GM21360 (cell line): ENCODE measurements at regions not wholly inside any gene's neighbourhood (a gene's known extent, or its start where the extent isn't known, plus 50 kb on each side); places are given as distances from the start of the nearest gene placed in this dataset.

ENCODE experiments used
- ATAC-seq: cut with Tn5 transposase; IDR thresholded peaks from one replicate; pipeline ENCODE4 v1.9.1; 2021; ENCODE audit warnings: mild to moderate bottlenecking, moderate library complexity; ENCODE audit not compliant: unreplicated experiment

GRCh38 chr2:120932881-120933280 is 197.2 kb downstream of the GLI2 start:
- ATAC-seq, result no peak

GRCh38 chr2:120933693-120934573 is 198.3 kb downstream of the GLI2 start:
- no peak for ATAC-seq

GRCh38 chr2:120934574-120935338 is 199.1 kb downstream of the GLI2 start:
- no peak for ATAC-seq

- ATAC-seq, result no peak
These were observed 200.0 kb downstream of the GLI2 start for GRCh38 chr2:120935339-120936313.

GRCh38 chr2:120936476-120937334 is 201.0 kb downstream of the GLI2 start:
- no peak for ATAC-seq

- ATAC-seq, result no peak
These were observed 202.0 kb downstream of the GLI2 start for GRCh38 chr2:120937686-120938044.

- no peak for ATAC-seq
These were observed 202.5 kb downstream of the GLI2 start for GRCh38 chr2:120938045-120938771.

GRCh38 chr2:120939595-120940318 is 204.1 kb downstream of the GLI2 start:
- no peak for ATAC-seq

- ATAC-seq, result no peak
These were observed 204.6 kb downstream of the GLI2 start for GRCh38 chr2:120940319-120940696.

- no peak for ATAC-seq
These were observed 205.1 kb downstream of the GLI2 start for GRCh38 chr2:120940726-120941256.

GRCh38 chr2:120941571-120942120 is 206.0 kb downstream of the GLI2 start:
- ATAC-seq, result no peak

- ATAC-seq, result no peak
These were observed 207.0 kb downstream of the GLI2 start for GRCh38 chr2:120942658-120943057.

GRCh38 chr2:120943403-120944034 is 207.9 kb downstream of the GLI2 start:
- no peak for ATAC-seq

GRCh38 chr2:120944575-120944974 is 208.9 kb downstream of the GLI2 start:
- no peak for ATAC-seq

- no peak for ATAC-seq
These were observed 209.4 kb downstream of the GLI2 start for GRCh38 chr2:120945091-120945490.

- ATAC-seq, result no peak
These were observed 210.3 kb downstream of the GLI2 start for GRCh38 chr2:120945832-120946499.

- ATAC-seq, result no peak
These were observed 211.7 kb downstream of the GLI2 start for GRCh38 chr2:120947327-120947726.
